Tongue (tissue), 1 donor: ENCODE measurements at regions not wholly inside any gene's neighbourhood (a gene's known extent, or its start where the extent isn't known, plus 50 kb on each side); places are given as distances from the start of the nearest gene placed in this dataset.
"Not testable (repeated sequence)": the region's sequence is repeated elsewhere in the genome, so short reads cannot be mapped to it uniquely, and the experiment has no call there.

Experiments used
- DNase-seq: peaks from one replicate; pipeline ENCODE4 v3.0.0-alpha.2; 2015

- no peak for DNase-seq
These were observed 277.9 kb upstream of the MSX2 start for GRCh38 chr5:174446446-174446845.

- no peak for DNase-seq
These were observed 277.4 kb upstream of the MSX2 start for GRCh38 chr5:174446988-174447387.

GRCh38 chr5:174448041-174448440, 276.3 kb upstream of the MSX2 start:
- no peak for DNase-seq

GRCh38 chr5:174448662-174449061, 275.7 kb upstream of the MSX2 start:
- DNase-seq, result peak; percentile 23

- DNase-seq, result no peak
These were observed 270.7 kb upstream of the MSX2 start for GRCh38 chr5:174453690-174454089.

- DNase-seq, result no peak
These were observed 269.9 kb upstream of the MSX2 start for GRCh38 chr5:174454464-174454863.

- no peak for DNase-seq
These were observed 269.5 kb upstream of the MSX2 start for GRCh38 chr5:174454890-174455289.

GRCh38 chr5:174455301-174455700, 269.1 kb upstream of the MSX2 start:
- DNase-seq, result no peak

- DNase-seq, result no peak
These were observed 267.2 kb upstream of the MSX2 start for GRCh38 chr5:174457141-174457678.

- no peak for DNase-seq
These were observed 265.2 kb upstream of the MSX2 start for GRCh38 chr5:174459071-174459702.

- no peak for DNase-seq
These were observed 264.4 kb upstream of the MSX2 start for GRCh38 chr5:174459832-174460448.

GRCh38 chr5:174462129-174462528, 262.3 kb upstream of the MSX2 start:
- DNase-seq, result no peak

GRCh38 chr5:174464504-174465165, 259.7 kb upstream of the MSX2 start:
- DNase-seq, result no peak

GRCh38 chr5:174471528-174471927, 252.9 kb upstream of the MSX2 start:
- DNase-seq, result not testable (repeated sequence)

- DNase-seq, result no peak
These were observed 251.4 kb upstream of the MSX2 start for GRCh38 chr5:174472956-174473355.

GRCh38 chr5:174476001-174476400, 248.4 kb upstream of the MSX2 start:
- not testable (repeated sequence) for DNase-seq

GRCh38 chr5:174479325-174479724, 245.1 kb upstream of the MSX2 start:
- DNase-seq, result no peak

GRCh38 chr5:174481737-174482136, 242.6 kb upstream of the MSX2 start:
- no peak for DNase-seq

GRCh38 chr5:174482607-174483024, 241.8 kb upstream of the MSX2 start:
- DNase-seq, result no peak

- no peak for DNase-seq
These were observed 241.0 kb upstream of the MSX2 start for GRCh38 chr5:174483411-174483810.

GRCh38 chr5:174489215-174489614, 235.2 kb upstream of the MSX2 start:
- no peak for DNase-seq

GRCh38 chr5:174489920-174490597, 234.3 kb upstream of the MSX2 start:
- no peak for DNase-seq

GRCh38 chr5:174490728-174491127, 233.7 kb upstream of the MSX2 start:
- no peak for DNase-seq
